Spinal cord (tissue), 9 donors: ENCODE measurements at regions not wholly inside any gene's neighbourhood (a gene's known extent, or its start where the extent isn't known, plus 50 kb on each side); places are given as distances from the start of the nearest gene placed in this dataset.
A peak's percentile ranks its signal among the peaks of the same experiment; 100 is the strongest.

Experiments used
- DNase-seq, 6 donors: peaks; one replicate each; pipeline versions ENCODE4 v3.0.0 to v3.0.0-alpha.2; 2013 to 2015; ENCODE audit warnings: low spot score in 6 of 6, low read depth in 4 of 6
- H3K27ac ChIP-seq: one replicate; pipeline ENCODE4 v1.5.1; 2013; ENCODE audit warnings: low read depth, low read length, control low read depth
- H3K27me3 ChIP-seq: one replicate; pipeline ENCODE4 v1.6.1; 2013; ENCODE audit warnings: low read length; ENCODE audit not compliant: control insufficient read depth, insufficient read depth
- H3K36me3 ChIP-seq: one replicate; pipeline ENCODE4 v1.6.1; 2013; ENCODE audit warnings: low read length; ENCODE audit not compliant: control insufficient read depth, insufficient read depth
- H3K4me1 ChIP-seq: one replicate; pipeline ENCODE4 v1.6.1; 2013; ENCODE audit warnings: low read length; ENCODE audit not compliant: control insufficient read depth, insufficient read depth
- H3K4me3 ChIP-seq: one replicate; pipeline ENCODE4 v1.5.1; 2013; ENCODE audit warnings: low read depth, low read length, control low read depth
- H3K9me3 ChIP-seq: one replicate; pipeline ENCODE4 v1.6.1; 2013; ENCODE audit warnings: low read length; ENCODE audit not compliant: control insufficient read depth, insufficient read depth
- WGBS: methylation state at CpG from one replicate; pipeline ENCODE4 v1.1.5; 2013; ENCODE audit warnings: missing lambda C conversion rate; ENCODE audit not compliant: insufficient coverage; 5-methylcytosine and 5-hydroxymethylcytosine counted together
- donor health status: healthy.

DNA sequence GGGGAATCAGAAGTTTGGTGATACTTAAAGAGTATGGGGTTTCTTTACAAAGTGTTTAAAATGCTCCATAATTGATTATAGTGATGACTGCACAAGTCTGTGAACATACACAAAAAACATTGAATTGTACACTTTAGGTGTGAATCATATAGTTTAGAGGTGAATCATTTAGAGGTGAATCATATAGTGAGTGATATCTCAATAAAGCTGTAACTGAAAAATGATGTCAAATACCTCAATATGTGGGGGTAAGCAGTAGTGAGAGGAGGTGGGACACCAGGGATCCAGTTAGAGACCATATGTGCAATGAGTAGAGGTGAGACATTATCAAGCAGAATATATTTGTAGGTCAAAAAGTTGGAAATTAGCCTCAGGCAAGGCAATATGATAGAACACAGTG is 264.5 kb downstream of the PMP22 start:
- Histone ChIP-seq H3K27ac (no peak overlapping the region), H3K9me3 (no peaks in the 10 kb centered on the region), H3K27me3 (no peaks in the 10 kb centered on the region), H3K4me1 (no peaks in the 10 kb centered on the region), H3K36me3 (no peaks in the 10 kb centered on the region), H3K4me3 (no peak overlapping the region)
- DNase-seq = no peak

DNA sequence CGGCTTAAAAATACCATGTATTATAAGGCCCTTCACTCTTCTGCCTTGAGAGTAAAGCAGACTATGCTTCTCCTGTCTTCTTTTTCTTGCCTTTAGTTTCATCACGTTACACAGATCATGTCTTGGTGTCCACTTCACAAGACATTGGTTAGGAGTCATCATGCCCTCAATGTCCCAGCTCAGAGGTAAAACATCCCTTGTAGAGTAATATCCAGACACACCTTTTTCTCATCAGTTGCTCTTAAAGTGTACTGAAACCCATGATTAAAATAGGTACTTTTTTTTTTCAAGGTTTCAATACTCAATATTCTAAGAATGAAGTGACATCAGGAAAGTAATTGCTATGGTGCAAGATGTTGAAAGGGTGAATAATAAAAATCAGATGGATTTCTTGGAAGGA is 267.8 kb downstream of the PMP22 start:
- 94% methylated on average over 2 of the region's 2 CpGs for WGBS
- H3K27ac ChIP-seq = no peak overlapping the region
- no peak overlapping the region for H3K4me3 ChIP-seq
- no peaks in the 10 kb centered on the region for H3K27me3 ChIP-seq
- no peaks in the 10 kb centered on the region for H3K36me3 ChIP-seq
- H3K9me3 ChIP-seq = no peaks in the 10 kb centered on the region
- DNase-seq = no peak
- H3K4me1 ChIP-seq = no peaks in the 10 kb centered on the region

DNA sequence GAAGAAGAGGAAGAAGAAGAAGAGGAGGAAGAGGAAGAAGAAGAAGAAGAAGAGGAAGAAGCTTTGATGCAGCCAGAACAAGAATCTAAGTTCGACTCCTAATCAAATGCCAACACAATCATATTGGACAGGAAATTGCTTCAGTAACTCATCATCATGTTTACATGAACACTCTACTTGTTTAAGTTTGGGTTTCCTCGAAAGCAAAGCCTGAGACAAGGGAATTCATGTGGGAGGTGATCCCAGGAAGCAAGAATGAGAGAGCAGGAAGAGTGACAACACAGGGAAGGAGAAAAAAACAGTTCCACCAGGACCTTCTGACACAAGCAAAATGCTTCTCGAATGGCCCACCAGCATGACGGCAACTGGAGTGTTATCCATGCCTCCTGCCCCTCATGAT is 279.0 kb downstream of the PMP22 start:
- H3K27me3 ChIP-seq = no peaks in the 10 kb centered on the region
- no peaks in the 10 kb centered on the region for H3K4me1 ChIP-seq
- no peak overlapping the region for H3K4me3 ChIP-seq
- DNase-seq = no peak
- H3K36me3 ChIP-seq = no peaks in the 10 kb centered on the region
- 78% methylated on average over 2 of the region's 4 CpGs for WGBS
- H3K27ac ChIP-seq = no peak overlapping the region
- H3K9me3 ChIP-seq = no peaks in the 10 kb centered on the region

DNA sequence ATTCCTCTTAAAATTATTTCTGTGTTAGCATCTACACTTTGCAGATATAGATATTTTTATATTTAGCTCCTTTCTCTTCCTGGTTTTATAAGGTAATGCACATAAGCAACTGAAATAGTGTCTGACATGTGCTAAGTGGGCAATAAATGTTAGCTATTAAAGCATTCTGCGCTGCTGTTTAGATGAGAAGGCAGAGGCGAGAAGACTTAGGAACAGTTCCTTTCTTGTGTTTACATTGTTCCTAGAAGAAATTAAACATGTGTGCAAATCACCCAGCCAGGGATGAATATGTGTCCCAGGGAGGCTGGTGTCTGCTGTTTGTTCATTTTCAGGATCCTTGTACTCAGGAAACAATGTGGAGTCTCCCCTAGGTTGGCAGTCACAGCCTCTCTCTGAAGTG is 292.3 kb downstream of the PMP22 start:
- H3K4me1 ChIP-seq = no peaks in the 10 kb centered on the region
- H3K27ac ChIP-seq = no peak overlapping the region
- H3K36me3 ChIP-seq = no peaks in the 10 kb centered on the region
- H3K9me3 ChIP-seq = peaks cover 3% of the 10 kb centered on the region
- H3K4me3 ChIP-seq = no peak overlapping the region
- peak in 1 of 6 donors; percentile 71 for DNase-seq
- WGBS = 66% methylated on average over 2 of the region's 2 CpGs
- no peaks in the 10 kb centered on the region for H3K27me3 ChIP-seq

DNA sequence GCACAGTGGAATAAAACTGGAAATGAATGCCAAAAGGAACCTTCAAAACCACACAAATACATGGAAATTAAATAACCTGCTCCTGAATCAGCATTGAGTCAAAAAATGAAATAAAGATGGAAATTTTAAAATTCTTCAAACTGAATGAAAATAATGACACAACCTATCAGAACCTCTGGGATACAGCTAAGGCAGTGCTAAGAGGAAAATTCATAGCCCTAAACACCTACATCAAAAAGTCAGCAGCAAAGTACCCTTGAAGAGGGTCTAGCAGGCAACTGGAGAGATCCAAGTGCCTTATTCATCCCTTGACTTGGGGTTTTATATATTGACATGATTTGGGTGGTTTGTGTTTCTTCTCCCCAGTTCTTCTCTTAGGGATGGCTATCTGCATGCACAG is 294.1 kb downstream of the PMP22 start:
- H3K36me3 ChIP-seq = no peaks in the 10 kb centered on the region
- H3K27me3 ChIP-seq = no peaks in the 10 kb centered on the region
- no peak overlapping the region for H3K27ac ChIP-seq
- H3K9me3 ChIP-seq = peaks cover 3% of the 10 kb centered on the region
- no peak overlapping the region for H3K4me3 ChIP-seq
- no peaks in the 10 kb centered on the region for H3K4me1 ChIP-seq
- DNase-seq = no peak

DNA sequence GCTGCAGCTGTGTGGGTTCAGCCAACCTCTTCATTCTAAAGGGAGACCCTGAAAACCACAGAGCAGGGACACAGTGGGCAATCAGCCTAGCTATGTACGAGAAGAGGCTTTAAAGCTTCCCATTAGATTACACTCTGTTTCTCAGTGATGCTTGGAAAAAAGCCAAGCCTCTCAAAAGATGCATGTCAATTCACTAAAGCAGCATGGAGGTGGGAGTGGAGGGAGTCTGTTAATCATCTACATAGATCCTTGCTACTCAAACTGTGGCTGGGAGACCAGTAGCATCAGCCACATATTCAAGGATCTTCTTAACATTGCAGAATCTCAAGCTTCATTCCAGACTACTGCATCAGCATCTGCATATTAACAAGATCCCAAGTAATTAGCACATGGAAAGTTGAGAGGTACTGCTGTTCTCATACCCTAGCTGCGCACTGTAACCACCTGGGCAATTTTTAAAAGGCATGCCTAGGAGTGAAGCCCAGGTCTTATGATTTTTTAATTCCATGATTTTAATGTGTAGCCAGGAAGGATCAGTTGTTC is 305.9 kb downstream of the PMP22 start:
- peak in 1 of 6 donors; percentile 59 for DNase-seq
- no peaks in the 10 kb centered on the region for H3K4me1 ChIP-seq
- no peaks in the 10 kb centered on the region for H3K9me3 ChIP-seq
- no peak overlapping the region for H3K4me3 ChIP-seq
- H3K27me3 ChIP-seq = no peaks in the 10 kb centered on the region
- no peak overlapping the region for H3K27ac ChIP-seq
- 50% methylated on average over 2 of the region's 2 CpGs for WGBS
- no peaks in the 10 kb centered on the region for H3K36me3 ChIP-seq

DNA sequence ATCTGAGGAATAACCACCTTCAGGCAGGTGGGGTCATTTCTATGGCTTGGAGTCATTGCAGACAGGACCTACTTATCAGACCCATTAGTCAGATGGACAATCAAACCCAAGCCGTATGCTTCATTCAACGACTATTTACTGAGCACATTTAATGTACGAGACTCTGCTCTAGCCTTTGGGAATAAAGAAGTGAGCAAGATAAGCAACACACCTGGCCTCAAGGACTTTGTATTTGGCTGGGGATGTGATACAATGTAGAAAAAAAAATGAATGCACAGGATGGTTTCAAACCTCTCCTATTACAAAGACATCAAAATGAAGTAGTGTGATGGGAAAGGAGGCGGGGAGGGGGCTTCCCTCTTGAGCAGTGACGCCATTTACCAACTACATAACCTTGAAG is 311.7 kb downstream of the PMP22 start:
- no CpG with 5 or more reads among the region's 5 CpGs for WGBS
- H3K4me1 ChIP-seq = no peaks in the 10 kb centered on the region

DNA sequence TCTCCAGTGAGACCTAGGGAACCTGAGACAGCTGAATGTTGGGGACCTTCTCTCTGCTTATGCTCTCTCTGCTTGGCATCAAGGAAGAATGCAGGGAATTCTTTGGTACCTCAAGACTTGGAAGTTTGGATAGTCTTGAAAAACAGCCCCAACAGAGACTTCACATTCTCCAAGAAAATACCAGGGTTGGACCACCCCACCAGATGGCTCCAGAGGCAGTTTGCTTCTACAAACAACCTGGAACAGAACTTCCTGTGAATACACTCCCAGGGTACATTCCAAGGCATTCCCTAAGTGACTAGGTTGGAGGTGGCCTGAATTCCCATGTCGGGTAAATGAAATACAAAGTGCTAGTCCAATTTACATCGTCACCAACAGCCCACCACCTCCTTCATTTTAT is 314.4 kb downstream of the PMP22 start:
- 100% methylated on average over 1 of the region's 2 CpGs for whole genome bisulfite sequencing
- DNase-seq = no peak
- Histone ChIP-seq H3K4me3 (no peak overlapping the region), H3K27me3 (no peaks in the 10 kb centered on the region), H3K4me1 (no peaks in the 10 kb centered on the region), H3K27ac (no peak overlapping the region), H3K36me3 (no peaks in the 10 kb centered on the region), H3K9me3 (no peaks in the 10 kb centered on the region)

More for the DNA sequence above, 311.7 kb downstream of the PMP22 start:
- no peak overlapping the region for H3K4me3 ChIP-seq
- H3K9me3 ChIP-seq = no peaks in the 10 kb centered on the region
- no peaks in the 10 kb centered on the region for H3K27me3 ChIP-seq
- H3K36me3 ChIP-seq = no peaks in the 10 kb centered on the region
- H3K27ac ChIP-seq = no peak overlapping the region
- DNase-seq = no peak

DNA sequence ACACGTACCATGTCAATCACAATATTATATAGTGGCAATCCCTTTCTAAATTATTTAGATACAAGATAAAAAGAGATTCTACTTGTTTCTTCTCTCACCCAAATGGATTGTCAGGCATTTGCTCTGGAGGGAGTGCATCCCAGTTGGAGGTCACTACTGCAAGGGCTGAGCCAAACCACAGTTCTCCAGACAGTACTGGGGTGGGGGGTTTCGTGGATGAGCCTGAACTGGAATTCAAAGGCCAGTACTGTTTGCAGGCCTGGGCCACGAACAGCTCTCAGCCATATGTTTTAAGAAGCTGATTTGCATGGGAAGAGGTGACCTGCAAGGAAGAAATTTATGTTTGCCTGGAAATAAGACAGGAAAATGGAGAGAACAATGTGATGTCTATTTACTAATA is 314.9 kb downstream of the PMP22 start:
- Histone ChIP-seq H3K36me3 (no peaks in the 10 kb centered on the region), H3K4me1 (no peaks in the 10 kb centered on the region), H3K27ac (no peak overlapping the region), H3K27me3 (no peaks in the 10 kb centered on the region), H3K4me3 (no peak overlapping the region), H3K9me3 (no peaks in the 10 kb centered on the region)
- no peak for DNase-seq
- WGBS = 67% methylated on average over 1 of the region's 3 CpGs

DNA sequence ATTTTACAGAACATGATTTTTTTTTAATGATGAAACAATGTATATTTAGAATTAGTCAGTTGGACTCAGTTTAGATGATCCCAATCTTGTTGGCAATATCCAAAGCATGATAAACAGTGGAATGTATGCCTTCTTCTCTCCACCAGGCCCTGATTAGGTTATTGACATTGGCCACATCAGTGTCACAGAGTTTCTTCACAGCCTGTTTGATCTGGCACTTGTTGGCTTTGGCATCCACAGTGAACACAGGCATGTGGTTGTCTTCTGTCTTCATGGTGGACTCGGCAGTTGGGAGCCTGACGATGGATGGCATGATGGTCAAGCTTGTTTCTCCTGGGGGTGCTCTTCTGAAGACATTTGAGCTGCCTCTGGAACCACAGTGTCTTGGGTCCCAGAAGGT is 317.5 kb downstream of the PMP22 start:
- Histone ChIP-seq H3K4me1 (no peaks in the 10 kb centered on the region), H3K4me3 (no peak overlapping the region), H3K27ac (no peak overlapping the region), H3K9me3 (no peaks in the 10 kb centered on the region), H3K27me3 (no peaks in the 10 kb centered on the region), H3K36me3 (no peaks in the 10 kb centered on the region)
- WGBS = 100% methylated on average over 2 of the region's 2 CpGs
- DNase-seq = no peak
